Endodermal cell (in vitro differentiated cells): ENCODE measurements at regions not wholly inside any gene's neighbourhood (a gene's known extent, or its start where the extent isn't known, plus 50 kb on each side); places are given as distances from the start of the nearest gene placed in this dataset.

Source experiments
- DNase-seq: peaks from one replicate; pipeline ENCODE4 v3.0.0-alpha.2; 2017
- H3K27ac ChIP-seq: 2 replicates; pipeline ENCODE4 v1.5.1; 2013; ENCODE audit warnings: mild to moderate bottlenecking, low read depth, low read length, moderate library complexity
- H3K27me3 ChIP-seq: 2 replicates; pipeline ENCODE4 v1.6.1; 2013; ENCODE audit warnings: mild to moderate bottlenecking, low read length, moderate library complexity; ENCODE audit not compliant: insufficient read depth, control insufficient read depth, poor library complexity, severe bottlenecking
- H3K36me3 ChIP-seq: 2 replicates; pipeline ENCODE4 v1.7.0; 2013; ENCODE audit warnings: mild to moderate bottlenecking, low read length, moderate library complexity; ENCODE audit not compliant: control insufficient read depth, insufficient read depth
- H3K4me1 ChIP-seq: one replicate; pipeline ENCODE4 v1.7.0; 2013; ENCODE audit warnings: low read length; ENCODE audit not compliant: control insufficient read depth, insufficient read depth
- H3K4me3 ChIP-seq: 2 replicates; pipeline ENCODE4 v1.5.1; 2013; ENCODE audit warnings: mild to moderate bottlenecking, low read length, moderate library complexity
- H3K9ac ChIP-seq: 2 replicates; pipeline ENCODE4 v1.6.1; 2013; ENCODE audit warnings: mild to moderate bottlenecking, low read length, moderate library complexity; ENCODE audit not compliant: poor library complexity, severe bottlenecking; ENCODE audit errors: extremely low read depth
- H3K9me3 ChIP-seq: 2 replicates; pipeline ENCODE4 v1.6.1; 2013; ENCODE audit warnings: mild to moderate bottlenecking, low read length, moderate library complexity; ENCODE audit not compliant: control insufficient read depth
- H3K27ac Mint-ChIP-seq: 2 replicates; pipeline ENCODE4 v1.8.0; 2020; ENCODE audit warnings: mixed read lengths
- H3K27me3 Mint-ChIP-seq: 2 replicates; pipeline ENCODE4 v1.8.0; 2021; ENCODE audit warnings: mild to moderate bottlenecking, mixed read lengths; ENCODE audit not compliant: insufficient read depth
- H3K36me3 Mint-ChIP-seq: 2 replicates; pipeline ENCODE4 v1.8.0; 2020; ENCODE audit warnings: low read depth, mixed read lengths
- H3K4me1 Mint-ChIP-seq: 2 replicates; pipeline ENCODE4 v1.8.0; 2020; ENCODE audit warnings: mixed read lengths
- H3K4me3 Mint-ChIP-seq: 2 replicates; pipeline ENCODE4 v1.8.0; 2020; ENCODE audit warnings: mild to moderate bottlenecking, moderate library complexity, mixed read lengths
- H3K9me3 Mint-ChIP-seq: 2 replicates; pipeline ENCODE4 v1.8.0; 2020; ENCODE audit warnings: mild to moderate bottlenecking, mixed read lengths
- CTCF ChIP-seq: fragments of 200-600 bp; sonication (generic); conservative IDR thresholded peaks from 2 replicates; pipeline ENCODE4 v1.5.0; 2021; ENCODE audit warnings: antibody characterized with exemption, mild to moderate bottlenecking
- WGBS, 2 experiments: methylation state at CpG; one replicate each; pipeline versions ENCODE4 v1.1.5 to v1.1.7; 2013; ENCODE audit warnings: missing lambda C conversion rate in 2 of 2, mixed read lengths in 1 of 2; ENCODE audit not compliant: insufficient coverage in 1 of 2, insufficient read length in 1 of 2; 5-methylcytosine and 5-hydroxymethylcytosine counted together

GRCh38 chr3:63046152-63046551 lies 170.9 kb upstream of the CADPS start:
- no peaks in the 10 kb centered on the region for H3K4me1 ChIP-seq
- H3K4me3 ChIP-seq: no peak overlapping the region
- H3K27ac ChIP-seq: no peak overlapping the region
- no peak overlapping the region for H3K9ac ChIP-seq
- no peak for DNase-seq
- Mint-ChIP-seq H3K27me3 (peaks cover 7% of the 10 kb centered on the region), H3K36me3 (peaks cover 3% of the 10 kb centered on the region), H3K4me3 (no peak overlapping the region), H3K4me1 (peaks cover 5% of the 10 kb centered on the region), H3K9me3 (peaks cover 9% of the 10 kb centered on the region), H3K27ac (no peak overlapping the region)
- TF ChIP-seq CTCF: no peak
- peaks cover 9% of the 10 kb centered on the region for H3K9me3 ChIP-seq
- H3K27me3 ChIP-seq: no peaks in the 10 kb centered on the region
- no peaks in the 10 kb centered on the region for H3K36me3 ChIP-seq
- WGBS, 2 experiments: 79 to 90% methylated on average over 2 of the region's 2 CpGs

DNA sequence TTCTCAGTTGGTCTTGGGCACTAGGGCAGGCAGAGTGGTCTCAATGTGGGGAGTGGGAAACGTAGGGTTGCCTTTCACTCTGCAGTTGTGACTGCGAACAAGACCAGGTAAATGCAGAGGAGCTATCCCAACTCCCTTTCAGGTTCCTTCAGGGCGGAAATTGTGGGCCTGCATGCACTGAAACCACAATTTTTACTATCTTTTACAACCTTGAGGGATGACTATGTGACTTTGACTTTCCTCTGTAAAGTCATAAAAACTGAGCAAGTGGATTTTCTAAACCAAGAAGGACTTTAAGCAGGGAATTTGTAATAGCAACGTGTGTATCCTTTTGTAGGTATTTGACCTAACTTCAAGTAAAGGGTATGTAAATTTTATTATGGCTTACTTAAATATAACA lies 171.4 kb upstream of the CADPS start:
- H3K4me1 Mint-ChIP-seq: peaks cover 5% of the 10 kb centered on the region
- peaks cover 9% of the 10 kb centered on the region for H3K9me3 Mint-ChIP-seq
- H3K27ac ChIP-seq: no peak overlapping the region
- peaks cover 3% of the 10 kb centered on the region for H3K36me3 Mint-ChIP-seq
- H3K4me3 Mint-ChIP-seq: no peak overlapping the region
- no peak overlapping the region for H3K27ac Mint-ChIP-seq
- H3K9ac ChIP-seq: no peak overlapping the region
- H3K27me3 Mint-ChIP-seq: peaks cover 7% of the 10 kb centered on the region
- no peaks in the 10 kb centered on the region for H3K36me3 ChIP-seq
- 92% methylated on average over 2 to 4 of the region's 4 CpGs for whole genome bisulfite sequencing, 2 experiments
- DNase-seq: no peak
- H3K4me1 ChIP-seq: no peaks in the 10 kb centered on the region
- no peak overlapping the region for H3K4me3 ChIP-seq
- no peak for TF ChIP-seq CTCF
- H3K27me3 ChIP-seq: no peaks in the 10 kb centered on the region
- peaks cover 9% of the 10 kb centered on the region for H3K9me3 ChIP-seq

- peaks cover 9% of the 10 kb centered on the region for H3K9me3 ChIP-seq
- H3K9ac ChIP-seq: no peak overlapping the region
- Mint-ChIP-seq H3K4me3 (no peak overlapping the region), H3K4me1 (peaks cover 8% of the 10 kb centered on the region), H3K9me3 (peaks cover 9% of the 10 kb centered on the region), H3K27me3 (peaks cover 6% of the 10 kb centered on the region), H3K27ac (no peak overlapping the region), H3K36me3 (peaks cover 3% of the 10 kb centered on the region)
- H3K4me3 ChIP-seq: no peak overlapping the region
- H3K4me1 ChIP-seq: no peaks in the 10 kb centered on the region
- H3K27ac ChIP-seq: no peak overlapping the region
- TF ChIP-seq CTCF: no peak
- no peaks in the 10 kb centered on the region for H3K27me3 ChIP-seq
- DNase-seq: peak; percentile 49
- no peaks in the 10 kb centered on the region for H3K36me3 ChIP-seq
- 93 to 100% methylated on average over 1 of the region's 1 CpG for WGBS, 2 experiments
These were observed 171.9 kb upstream of the CADPS start for GRCh38 chr3:63047068-63047467.
